ENCODE measurements at regions not wholly inside any gene's neighbourhood (a gene's known extent, or its start where the extent isn't known, plus 50 kb on each side); places are given as distances from the start of the nearest gene placed in this dataset.
A peak's percentile ranks its signal among the peaks of the same experiment; 100 is the strongest.

GRCh38 chr6:169884158-169884557 is 132.7 kb downstream of the ERMARD start (continued):
- no peak for TF ChIP-seq MXI1 (IDR thresholded peaks at IDR 0.05; ENCODE audit: low read depth, low read length)
- no peak for TF ChIP-seq RAD21 (IDR thresholded peaks at IDR 0.05; ENCODE audit: low read length)
- TF ChIP-seq NRF1 (IDR thresholded peaks at IDR 0.05; ENCODE audit: low read depth, low read length) = no peak
- TF ChIP-seq FOXJ3 (CRISPR knock-in tag; IDR thresholded peaks at IDR 0.05) = no peak
- TF ChIP-seq JUND (IDR thresholded peaks at IDR 0.05) = no peak
- no peak for TF ChIP-seq RFX5 (IDR thresholded peaks at IDR 0.05; ENCODE audit: low read length)
- TF ChIP-seq MEF2A (IDR thresholded peaks at IDR 0.05; ENCODE audit: borderline replicate concordance, low read depth) = no peak
- TF ChIP-seq NFIC (IDR thresholded peaks at IDR 0.05; ENCODE audit: borderline replicate concordance) = no peak

GRCh38 chr6:169883316-169883715 is 131.9 kb downstream of the ERMARD start:
- H3K9me2 ChIP-seq = no peaks in the 10 kb centered on the region
- 33% methylated on average over 8 of the region's 10 CpGs for WGBS (ENCODE audit: low lambda C conversion rate)
- no peak overlapping the region for H3K9ac ChIP-seq
- H4K20me1 ChIP-seq (ENCODE audit: insufficient read depth) = no peaks in the 10 kb centered on the region
- H3K4me2 ChIP-seq = no peak overlapping the region
- H3K36me3 ChIP-seq (replicated peaks in 1 of 2; ENCODE audit: control insufficient read depth in 1 of 2, insufficient read depth in 2 of 2, low read length in 1 of 2) = no peaks in the 10 kb centered on the region
- no peak overlapping the region for H3K4me3 ChIP-seq (ENCODE audit: low read depth in 2 of 2, low read length in 1 of 2)
- peak; percentile 5 for DNase-seq
- CTCF ChIA-PET = interaction anchor here (0.9 to 1.1 kb wide), 3 partner anchors 10 to 1975 kb away, joined by 3 read pairs; no protein-coding TSS in a partner anchor
- H3K79me2 ChIP-seq (ENCODE audit: insufficient read depth) = no peaks in the 10 kb centered on the region
- H2AFZ ChIP-seq (ENCODE audit: low read depth) = no peak overlapping the region
- H3K27me3 ChIP-seq (ENCODE audit: insufficient read depth) = no peaks in the 10 kb centered on the region
- H3K27ac ChIP-seq (ENCODE audit: low read depth in 2 of 2, low read length in 1 of 2) = no peak overlapping the region
- no peaks in the 10 kb centered on the region for H3F3A ChIP-seq (replicated peaks; ENCODE audit: insufficient read depth)
- H3K4me1 ChIP-seq (ENCODE audit: control insufficient read depth in 1 of 2, insufficient read depth in 2 of 2, low read depth in 1 of 2, low read length in 1 of 2) = no peaks in the 10 kb centered on the region
- POLR2A ChIA-PET = no interaction called here
- TF ChIP-seq FOSL2 (IDR thresholded peaks at IDR 0.05; ENCODE audit: borderline replicate concordance, low read depth) = no peak
- no peak for TF ChIP-seq SMC3 (IDR thresholded peaks at IDR 0.05; ENCODE audit: low read depth, low read length)
- TF ChIP-seq, protein P1, sequence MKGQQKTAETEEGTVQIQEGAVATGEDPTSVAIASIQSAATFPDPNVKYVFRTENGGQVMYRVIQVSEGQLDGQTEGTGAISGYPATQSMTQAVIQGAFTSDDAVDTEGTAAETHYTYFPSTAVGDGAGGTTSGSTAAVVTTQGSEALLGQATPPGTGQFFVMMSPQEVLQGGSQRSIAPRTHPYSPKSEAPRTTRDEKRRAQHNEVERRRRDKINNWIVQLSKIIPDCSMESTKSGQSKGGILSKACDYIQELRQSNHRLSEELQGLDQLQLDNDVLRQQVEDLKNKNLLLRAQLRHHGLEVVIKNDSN (IDR thresholded peaks at IDR 0.05; ENCODE audit: borderline replicate concordance, low read depth) = no peak
- TF ChIP-seq NRF1 (IDR thresholded peaks at IDR 0.05; ENCODE audit: low read depth, low read length) = no peak
- TF ChIP-seq USF2 (IDR thresholded peaks at IDR 0.05; ENCODE audit: borderline replicate concordance, low read depth, low read length) = no peak
- H3K9me3 ChIP-seq = no peaks in the 10 kb centered on the region

- no peak for DNase-seq
- POLR2A ChIA-PET = no interaction called here
- TF ChIP-seq RFX5 (IDR thresholded peaks at IDR 0.05; ENCODE audit: low read length) (no peak), GABPA (IDR thresholded peaks at IDR 0.05; ENCODE audit: low read depth) (no peak), ELF1 (IDR thresholded peaks at IDR 0.05) (no peak), RCOR1 (IDR thresholded peaks at IDR 0.05; ENCODE audit: low read length) (no peak), SMC3 (IDR thresholded peaks at IDR 0.05; ENCODE audit: low read depth, low read length) (no peak), MEF2A (IDR thresholded peaks at IDR 0.05; ENCODE audit: borderline replicate concordance, low read depth) (no peak), NRF1 (IDR thresholded peaks at IDR 0.05; ENCODE audit: low read depth, low read length) (no peak), GATA2 (CRISPR knock-in tag; IDR thresholded peaks at IDR 0.05) (no peak), YY1 (IDR thresholded peaks at IDR 0.05; ENCODE audit: low read depth) (no peak), FOSL2 (IDR thresholded peaks at IDR 0.05; ENCODE audit: borderline replicate concordance, low read depth) (no peak), MAX (IDR thresholded peaks at IDR 0.05; ENCODE audit: low read depth) (no peak), FOXJ3 (CRISPR knock-in tag; IDR thresholded peaks at IDR 0.05) (no peak), FOXM1 (IDR thresholded peaks at IDR 0.05; ENCODE audit: low read depth) (no peak), RAD21 (IDR thresholded peaks at IDR 0.05; ENCODE audit: low read length) (no peak), EZH2phosphoT487 (IDR thresholded peaks at IDR 0.05; ENCODE audit: borderline replicate concordance, low read depth) (no peak)
- TF ChIP-seq, protein P1 (IDR thresholded peaks at IDR 0.05; ENCODE audit: borderline replicate concordance, low read depth) = no peak
- TF ChIP-seq, protein P2, sequence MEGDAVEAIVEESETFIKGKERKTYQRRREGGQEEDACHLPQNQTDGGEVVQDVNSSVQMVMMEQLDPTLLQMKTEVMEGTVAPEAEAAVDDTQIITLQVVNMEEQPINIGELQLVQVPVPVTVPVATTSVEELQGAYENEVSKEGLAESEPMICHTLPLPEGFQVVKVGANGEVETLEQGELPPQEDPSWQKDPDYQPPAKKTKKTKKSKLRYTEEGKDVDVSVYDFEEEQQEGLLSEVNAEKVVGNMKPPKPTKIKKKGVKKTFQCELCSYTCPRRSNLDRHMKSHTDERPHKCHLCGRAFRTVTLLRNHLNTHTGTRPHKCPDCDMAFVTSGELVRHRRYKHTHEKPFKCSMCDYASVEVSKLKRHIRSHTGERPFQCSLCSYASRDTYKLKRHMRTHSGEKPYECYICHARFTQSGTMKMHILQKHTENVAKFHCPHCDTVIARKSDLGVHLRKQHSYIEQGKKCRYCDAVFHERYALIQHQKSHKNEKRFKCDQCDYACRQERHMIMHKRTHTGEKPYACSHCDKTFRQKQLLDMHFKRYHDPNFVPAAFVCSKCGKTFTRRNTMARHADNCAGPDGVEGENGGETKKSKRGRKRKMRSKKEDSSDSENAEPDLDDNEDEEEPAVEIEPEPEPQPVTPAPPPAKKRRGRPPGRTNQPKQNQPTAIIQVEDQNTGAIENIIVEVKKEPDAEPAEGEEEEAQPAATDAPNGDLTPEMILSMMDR (IDR thresholded peaks at IDR 0.05) = no peak
Measured at GRCh38 chr6:169881976-169882375, 130.6 kb downstream of the ERMARD start.

More at GRCh38 chr6:169881976-169882375, 130.6 kb downstream of the ERMARD start:
- no peak overlapping the region for H3K4me2 ChIP-seq
- no peak overlapping the region for H3K9ac ChIP-seq
- 10% methylated on average over 13 of the region's 13 CpGs for WGBS (ENCODE audit: low lambda C conversion rate)
- H3K27me3 ChIP-seq (ENCODE audit: insufficient read depth) = no peaks in the 10 kb centered on the region
- H3K4me3 ChIP-seq (ENCODE audit: low read depth in 2 of 2, low read length in 1 of 2) = no peak overlapping the region
- H3F3A ChIP-seq (replicated peaks; ENCODE audit: insufficient read depth) = no peaks in the 10 kb centered on the region
- H3K79me2 ChIP-seq (ENCODE audit: insufficient read depth) = no peaks in the 10 kb centered on the region
- no peaks in the 10 kb centered on the region for H3K4me1 ChIP-seq (ENCODE audit: control insufficient read depth in 1 of 2, insufficient read depth in 2 of 2, low read depth in 1 of 2, low read length in 1 of 2)
- CTCF ChIA-PET = interaction anchor here (0.8 to 1.4 kb wide), 2 partner anchors 8 to 51 kb away, joined by 4 to 6 read pairs; no protein-coding TSS in a partner anchor
- no peaks in the 10 kb centered on the region for H3K36me3 ChIP-seq (replicated peaks in 1 of 2; ENCODE audit: control insufficient read depth in 1 of 2, insufficient read depth in 2 of 2, low read length in 1 of 2)
- no peak overlapping the region for H3K27ac ChIP-seq (ENCODE audit: low read depth in 2 of 2, low read length in 1 of 2)
- no peaks in the 10 kb centered on the region for H3K9me2 ChIP-seq
- no peaks in the 10 kb centered on the region for H4K20me1 ChIP-seq (ENCODE audit: insufficient read depth)
- H2AFZ ChIP-seq (ENCODE audit: low read depth) = no peak overlapping the region
- no peaks in the 10 kb centered on the region for H3K9me3 ChIP-seq

Data from SK-N-SH (cell line).